ENCODE measurements at regions not wholly inside any gene's neighbourhood (a gene's known extent, or its start where the extent isn't known, plus 50 kb on each side); places are given as distances from the start of the nearest gene placed in this dataset.
"Not testable (repeated sequence)": the region's sequence is repeated elsewhere in the genome, so short reads cannot be mapped to it uniquely, and the experiment has no call there.

- DNase-seq, result no peak
Measured at GRCh38 chr3:94414418-94414817, 351.6 kb downstream of the NSUN3 start.

GRCh38 chr3:94416768-94417167 is 353.9 kb downstream of the NSUN3 start:
- DNase-seq, result no peak

- DNase-seq, result no peak
Measured at GRCh38 chr3:94417963-94418455, 355.1 kb downstream of the NSUN3 start.

- no peak for DNase-seq
Measured at GRCh38 chr3:94420931-94421330, 358.1 kb downstream of the NSUN3 start.

GRCh38 chr3:94423578-94423977 is 360.7 kb downstream of the NSUN3 start:
- DNase-seq, result no peak

GRCh38 chr3:94429517-94429916 is 366.7 kb downstream of the NSUN3 start:
- DNase-seq, result no peak

GRCh38 chr3:94431876-94432570 is 369.2 kb downstream of the NSUN3 start:
- no peak for DNase-seq

- no peak for DNase-seq
Measured at GRCh38 chr3:94433811-94434210, 370.9 kb downstream of the NSUN3 start.

- DNase-seq, result no peak
Measured at GRCh38 chr3:94440767-94441493, 378.1 kb downstream of the NSUN3 start.

GRCh38 chr3:94441494-94441847 is 378.6 kb downstream of the NSUN3 start:
- DNase-seq, result no peak

GRCh38 chr3:94453864-94454263 is 391.0 kb downstream of the NSUN3 start:
- DNase-seq, result no peak

- no peak for DNase-seq
Measured at GRCh38 chr3:94459167-94459566, 396.3 kb downstream of the NSUN3 start.

GRCh38 chr3:94460931-94461330 is 398.1 kb downstream of the NSUN3 start:
- no peak for DNase-seq

- no peak for DNase-seq
Measured at GRCh38 chr3:94462931-94463330, 400.1 kb downstream of the NSUN3 start.

- no peak for DNase-seq
Measured at GRCh38 chr3:94472511-94472910, 409.6 kb downstream of the NSUN3 start.

- DNase-seq, result no peak
Measured at GRCh38 chr3:94481226-94481898, 418.5 kb downstream of the NSUN3 start.

- no peak for DNase-seq
Measured at GRCh38 chr3:94482686-94483085, 419.8 kb downstream of the NSUN3 start.

GRCh38 chr3:94483403-94483802 is 420.5 kb downstream of the NSUN3 start:
- DNase-seq, result no peak

- DNase-seq, result no peak
Measured at GRCh38 chr3:94494992-94495391, 432.1 kb downstream of the NSUN3 start.

- no peak for DNase-seq
Measured at GRCh38 chr3:94500146-94500545, 437.3 kb downstream of the NSUN3 start.

- not testable (repeated sequence) for DNase-seq
Measured at GRCh38 chr3:94507354-94507753, 444.5 kb downstream of the NSUN3 start.

GRCh38 chr3:94512876-94513275 is 450.0 kb downstream of the NSUN3 start:
- no peak for DNase-seq

GRCh38 chr3:94513600-94513999 is 450.7 kb downstream of the NSUN3 start:
- DNase-seq, result no peak

GRCh38 chr3:94515983-94516382 is 453.1 kb downstream of the NSUN3 start:
- no peak for DNase-seq
